ENCODE measurements at regions not wholly inside any gene's neighbourhood (a gene's known extent, or its start where the extent isn't known, plus 50 kb on each side); places are given as distances from the start of the nearest gene placed in this dataset.
A peak's percentile ranks its signal among the peaks of the same experiment; 100 is the strongest.

GRCh38 chr11:69215784-69216415, 60.2 kb downstream of the SMIM38 start:
- DNase-seq, result peak; percentile 27 to 41
- Histone ChIP-seq H3K4me1 (peaks cover 0 to 10% (median 4%) of the 10 kb centered on the region in 4 donors), H3K9me3 (no peaks in the 10 kb centered on the region), H3K27ac (no peak overlapping the region), H3K36me3 (no peaks in the 10 kb centered on the region), H3K27me3 (peaks cover 0 to 26% (median 0%) of the 10 kb centered on the region in 3 donors), H3K4me3 (no peak overlapping the region)
- intact Hi-C loops (cut with DNase I; ENCODE audit: low total_unique reads), result no loop called here
- 49 to 68% (median 60%) methylated on average over 6 of the region's 6 CpGs for WGBS, 5 donors
- TF ChIP-seq CTCF (IDR thresholded peaks at IDR 0.05) (no peak), POLR2A (IDR thresholded peaks at IDR 0.05) (no peak), EP300 (IDR thresholded peaks at IDR 0.05) (no peak), POLR2AphosphoS5 (IDR thresholded peaks at IDR 0.05) (no peak)

GRCh38 chr11:69216647-69217051, 60.9 kb downstream of the SMIM38 start:
- DNase-seq, result peak in 1 of 2 donors; percentile 8
- H3K4me1 ChIP-seq, result peaks cover 0 to 10% (median 4%) of the 10 kb centered on the region in 4 donors
- H3K27ac ChIP-seq, result no peak overlapping the region
- WGBS, 5 donors, result 85 to 92% (median 91%) methylated on average over 3 to 6 of the region's 6 CpGs
- no peak for TF ChIP-seq POLR2AphosphoS5 (IDR thresholded peaks at IDR 0.05)
- TF ChIP-seq EP300 (IDR thresholded peaks at IDR 0.05), result no peak
- no peak for TF ChIP-seq CTCF (IDR thresholded peaks at IDR 0.05)
- no peak for TF ChIP-seq POLR2A (IDR thresholded peaks at IDR 0.05)
- no peak overlapping the region for H3K4me3 ChIP-seq
- no peaks in the 10 kb centered on the region for H3K9me3 ChIP-seq
- no peaks in the 10 kb centered on the region for H3K36me3 ChIP-seq
- peaks cover 0 to 25% (median 0%) of the 10 kb centered on the region in 3 donors for H3K27me3 ChIP-seq
- intact Hi-C loops (cut with DNase I; ENCODE audit: low total_unique reads), result no loop called here

GRCh38 chr11:69217276-69218105, 61.8 kb downstream of the SMIM38 start:
- WGBS, 5 donors, result 38 to 62% (median 47%) methylated on average over 4 to 9 of the region's 9 CpGs
- Histone ChIP-seq H3K36me3 (no peaks in the 10 kb centered on the region), H3K4me1 (peaks cover 0 to 10% (median 4%) of the 10 kb centered on the region in 4 donors), H3K9me3 (no peaks in the 10 kb centered on the region), H3K27me3 (peaks cover 0 to 17% (median 0%) of the 10 kb centered on the region in 3 donors), H3K27ac (no peak overlapping the region), H3K4me3 (no peak overlapping the region)
- peak in 1 of 2 donors; percentile 67 for DNase-seq
- intact Hi-C loops (cut with DNase I; ENCODE audit: low total_unique reads), result no loop called here
- TF ChIP-seq POLR2A (IDR thresholded peaks at IDR 0.05) (no peak), EP300 (IDR thresholded peaks at IDR 0.05) (no peak), CTCF (IDR thresholded peaks at IDR 0.05) (no peak), POLR2AphosphoS5 (IDR thresholded peaks at IDR 0.05) (no peak)

- H3K4me3 ChIP-seq, result no peak overlapping the region
- no peak overlapping the region for H3K27ac ChIP-seq
- H3K27me3 ChIP-seq, result peaks cover 0 to 11% (median 0%) of the 10 kb centered on the region in 3 donors
- H3K9me3 ChIP-seq, result no peaks in the 10 kb centered on the region
- intact Hi-C loops (cut with DNase I; ENCODE audit: low total_unique reads), result no loop called here
- WGBS, 5 donors, result 57 to 68% (median 61%) methylated on average over 8 of the region's 8 CpGs
- TF ChIP-seq EP300 (IDR thresholded peaks at IDR 0.05) (no peak), CTCF (IDR thresholded peaks at IDR 0.05) (no peak), POLR2AphosphoS5 (IDR thresholded peaks at IDR 0.05) (no peak), POLR2A (IDR thresholded peaks at IDR 0.05) (no peak)
- H3K4me1 ChIP-seq, result peaks cover 0 to 10% (median 4%) of the 10 kb centered on the region in 4 donors
- H3K36me3 ChIP-seq, result no peaks in the 10 kb centered on the region
- DNase-seq, result no peak
Measured at GRCh38 chr11:69218271-69218682, 62.5 kb downstream of the SMIM38 start.
